ENCODE measurements at regions not wholly inside any gene's neighbourhood (a gene's known extent, or its start where the extent isn't known, plus 50 kb on each side); places are given as distances from the start of the nearest gene placed in this dataset.
"Not testable (repeated sequence)": the region's sequence is repeated elsewhere in the genome, so short reads cannot be mapped to it uniquely, and the experiment has no call there.

DNA sequence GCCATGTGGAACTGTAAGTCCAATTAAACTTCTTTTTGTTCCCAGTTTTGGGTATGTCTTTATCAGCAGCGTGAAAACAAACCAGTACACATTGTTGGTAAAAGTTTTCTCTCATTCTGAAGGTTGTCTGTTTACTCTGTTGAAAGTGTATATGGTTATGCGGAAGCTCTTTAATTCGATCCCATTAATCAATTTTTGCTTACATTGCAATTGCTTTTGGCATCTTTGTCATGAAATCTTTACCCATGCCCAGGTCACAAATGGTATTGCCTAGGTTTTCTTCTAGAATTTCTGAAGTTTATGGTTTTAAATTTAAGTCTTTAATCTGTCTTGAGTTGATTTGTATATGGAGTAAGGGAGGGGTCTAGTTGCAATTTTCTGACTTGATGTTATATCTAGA is 1901.9 kb downstream of the MAT2B start:
- no peak for DNase-seq (ENCODE audit: low spot score, unreplicated experiment)
- no peak overlapping the region for H3K4me3 Mint-ChIP-seq (ENCODE audit: low read depth)
- no peaks in the 10 kb centered on the region for H3K27me3 Mint-ChIP-seq
- H3K4me1 Mint-ChIP-seq (ENCODE audit: low read depth), result no peaks in the 10 kb centered on the region
- peaks cover 3% of the 10 kb centered on the region for H3K36me3 Mint-ChIP-seq (ENCODE audit: insufficient read depth)
- TF ChIP-seq, protein P1, sequence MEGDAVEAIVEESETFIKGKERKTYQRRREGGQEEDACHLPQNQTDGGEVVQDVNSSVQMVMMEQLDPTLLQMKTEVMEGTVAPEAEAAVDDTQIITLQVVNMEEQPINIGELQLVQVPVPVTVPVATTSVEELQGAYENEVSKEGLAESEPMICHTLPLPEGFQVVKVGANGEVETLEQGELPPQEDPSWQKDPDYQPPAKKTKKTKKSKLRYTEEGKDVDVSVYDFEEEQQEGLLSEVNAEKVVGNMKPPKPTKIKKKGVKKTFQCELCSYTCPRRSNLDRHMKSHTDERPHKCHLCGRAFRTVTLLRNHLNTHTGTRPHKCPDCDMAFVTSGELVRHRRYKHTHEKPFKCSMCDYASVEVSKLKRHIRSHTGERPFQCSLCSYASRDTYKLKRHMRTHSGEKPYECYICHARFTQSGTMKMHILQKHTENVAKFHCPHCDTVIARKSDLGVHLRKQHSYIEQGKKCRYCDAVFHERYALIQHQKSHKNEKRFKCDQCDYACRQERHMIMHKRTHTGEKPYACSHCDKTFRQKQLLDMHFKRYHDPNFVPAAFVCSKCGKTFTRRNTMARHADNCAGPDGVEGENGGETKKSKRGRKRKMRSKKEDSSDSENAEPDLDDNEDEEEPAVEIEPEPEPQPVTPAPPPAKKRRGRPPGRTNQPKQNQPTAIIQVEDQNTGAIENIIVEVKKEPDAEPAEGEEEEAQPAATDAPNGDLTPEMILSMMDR (IDR thresholded peaks at IDR 0.05; ENCODE audit: unreplicated experiment), result no peak
- H3K27ac Mint-ChIP-seq, result no peak overlapping the region
- peaks cover 24% of the 10 kb centered on the region for H3K9me3 Mint-ChIP-seq (ENCODE audit: low read depth)

DNA sequence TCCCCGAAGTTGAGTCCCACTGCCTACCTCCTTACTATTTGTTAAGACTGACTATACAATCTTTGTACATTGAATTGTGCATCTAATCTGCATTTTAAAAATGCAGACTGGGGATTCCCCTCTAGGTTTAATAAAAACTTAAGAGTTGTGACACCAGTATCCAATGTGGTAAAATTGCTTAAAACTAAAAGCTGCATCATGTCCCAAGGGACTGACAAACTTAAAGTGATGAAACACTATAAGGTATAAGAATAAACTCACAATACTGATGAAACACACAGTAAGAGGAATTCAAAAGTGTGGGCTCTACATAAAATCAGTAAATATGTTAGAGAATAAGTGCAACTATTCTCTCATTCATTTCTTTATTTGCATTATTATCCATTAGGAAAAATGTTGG is 1905.1 kb downstream of the MAT2B start:
- Mint-ChIP-seq H3K27ac (no peak overlapping the region), H3K4me3 (ENCODE audit: low read depth) (no peak overlapping the region), H3K27me3 (no peaks in the 10 kb centered on the region), H3K9me3 (ENCODE audit: low read depth) (peaks cover 33% of the 10 kb centered on the region), H3K4me1 (ENCODE audit: low read depth) (no peaks in the 10 kb centered on the region), H3K36me3 (ENCODE audit: insufficient read depth) (peaks cover 3% of the 10 kb centered on the region)
- TF ChIP-seq, protein P1 (IDR thresholded peaks at IDR 0.05; ENCODE audit: unreplicated experiment), result no peak
- DNase-seq (ENCODE audit: low spot score, unreplicated experiment), result no peak

DNA sequence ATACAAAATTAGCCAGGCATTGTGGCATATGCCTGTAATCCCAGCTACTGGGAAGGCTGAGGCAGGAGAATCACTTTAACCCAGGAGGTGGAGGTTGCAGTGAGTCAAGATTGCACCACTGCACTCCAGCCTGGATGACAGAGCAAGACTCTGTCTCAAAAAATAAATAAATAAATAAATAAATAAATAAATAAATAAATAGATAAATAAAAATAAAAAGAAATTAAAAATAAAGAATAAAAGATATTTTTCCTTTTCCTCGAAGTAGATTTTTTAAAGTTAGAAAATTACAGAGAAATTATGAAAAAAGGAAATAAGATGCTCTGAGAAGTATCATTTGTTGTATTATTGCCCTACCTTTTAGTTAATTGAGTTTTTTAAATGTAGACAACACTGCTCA is 1906.1 kb downstream of the MAT2B start:
- H3K9me3 Mint-ChIP-seq (ENCODE audit: low read depth), result peaks cover 29% of the 10 kb centered on the region
- not testable (repeated sequence) for H3K4me3 Mint-ChIP-seq (ENCODE audit: low read depth); H3K27me3 Mint-ChIP-seq; H3K4me1 Mint-ChIP-seq (ENCODE audit: low read depth); H3K36me3 Mint-ChIP-seq (ENCODE audit: insufficient read depth); H3K27ac Mint-ChIP-seq; DNase-seq (ENCODE audit: low spot score, unreplicated experiment)

DNA sequence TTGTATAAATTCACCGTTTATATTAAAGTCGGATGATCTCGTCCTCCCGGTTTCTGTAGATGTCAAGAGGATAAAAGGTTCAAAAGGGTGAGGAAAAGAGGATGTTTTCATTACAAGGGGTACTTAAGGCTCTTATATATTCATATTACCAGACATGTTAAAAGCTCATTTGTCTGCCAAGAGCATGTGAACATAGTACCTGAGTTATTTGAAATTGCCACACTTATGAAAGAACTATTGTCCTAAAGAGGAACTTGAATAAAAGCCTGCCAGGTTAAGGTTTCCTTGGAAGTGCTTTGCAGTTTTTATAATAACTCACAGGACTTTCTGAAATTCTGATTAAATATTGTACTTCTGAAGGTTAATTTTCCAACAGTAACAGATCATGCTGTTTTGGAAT is 1915.1 kb downstream of the MAT2B start:
- H3K9me3 Mint-ChIP-seq (ENCODE audit: low read depth), result peaks cover 3% of the 10 kb centered on the region
- DNase-seq (ENCODE audit: low spot score, unreplicated experiment), result no peak
- no peaks in the 10 kb centered on the region for H3K36me3 Mint-ChIP-seq (ENCODE audit: insufficient read depth)
- no peak overlapping the region for H3K27ac Mint-ChIP-seq
- no peaks in the 10 kb centered on the region for H3K4me1 Mint-ChIP-seq (ENCODE audit: low read depth)
- no peak overlapping the region for H3K4me3 Mint-ChIP-seq (ENCODE audit: low read depth)
- H3K27me3 Mint-ChIP-seq, result no peaks in the 10 kb centered on the region
- TF ChIP-seq, protein P1 (IDR thresholded peaks at IDR 0.05; ENCODE audit: unreplicated experiment), result no peak

DNA sequence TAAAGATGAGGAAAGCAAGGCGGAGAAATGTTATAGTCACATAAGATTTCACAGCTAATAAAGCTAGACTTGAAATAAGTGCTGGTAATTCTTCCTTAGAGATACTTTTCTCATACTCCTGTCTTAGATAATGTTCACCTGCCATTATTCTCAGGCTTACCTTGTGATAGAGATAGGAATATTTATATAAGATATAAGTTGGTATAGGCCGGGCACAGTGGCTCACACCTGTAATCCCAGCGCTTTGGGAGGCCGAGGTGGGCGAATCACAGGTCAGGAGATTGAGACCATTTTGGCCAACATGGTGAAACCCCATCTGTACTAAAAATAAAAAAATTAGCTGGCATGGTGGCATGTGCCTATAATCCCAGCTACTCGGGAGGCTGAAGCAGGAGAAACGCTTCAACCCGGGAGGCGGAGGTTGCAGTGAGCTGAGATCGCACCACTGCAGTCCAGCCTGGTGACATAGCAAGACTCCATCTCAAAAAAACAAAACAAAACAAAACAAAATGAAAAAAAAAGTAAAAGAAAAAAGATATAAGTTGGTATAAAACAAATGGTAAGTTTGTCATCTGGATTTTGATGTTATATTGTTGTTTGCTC is 1918.4 kb downstream of the MAT2B start:
- H3K4me1 Mint-ChIP-seq (ENCODE audit: low read depth), result no peaks in the 10 kb centered on the region
- H3K36me3 Mint-ChIP-seq (ENCODE audit: insufficient read depth), result no peaks in the 10 kb centered on the region
- no peak for DNase-seq (ENCODE audit: low spot score, unreplicated experiment)
- H3K4me3 Mint-ChIP-seq (ENCODE audit: low read depth), result no peak overlapping the region
- no peaks in the 10 kb centered on the region for H3K27me3 Mint-ChIP-seq
- no peak overlapping the region for H3K27ac Mint-ChIP-seq
- H3K9me3 Mint-ChIP-seq (ENCODE audit: low read depth), result peaks cover 1% of the 10 kb centered on the region
- TF ChIP-seq, protein P1 (IDR thresholded peaks at IDR 0.05; ENCODE audit: unreplicated experiment), result no peak

GRCh38 chr5:165425594-165425993 is 1920.2 kb downstream of the MAT2B start:
- Mint-ChIP-seq H3K27me3 (no peaks in the 10 kb centered on the region), H3K36me3 (ENCODE audit: insufficient read depth) (no peaks in the 10 kb centered on the region), H3K4me1 (ENCODE audit: low read depth) (no peaks in the 10 kb centered on the region), H3K4me3 (ENCODE audit: low read depth) (no peak overlapping the region), H3K27ac (no peak overlapping the region), H3K9me3 (ENCODE audit: low read depth) (no peaks in the 10 kb centered on the region)
- TF ChIP-seq, protein P1 (IDR thresholded peaks at IDR 0.05; ENCODE audit: unreplicated experiment), result no peak
- DNase-seq (ENCODE audit: low spot score, unreplicated experiment), result no peak
